GM18526 (cell line): ENCODE measurements at regions not wholly inside any gene's neighbourhood (a gene's known extent, or its start where the extent isn't known, plus 50 kb on each side); places are given as distances from the start of the nearest gene placed in this dataset.

Experiments
- POLR2A ChIP-seq: IDR thresholded peaks from 3 replicates; pipeline ENCODE4 v1.6.1; 2011; ENCODE audit not compliant: insufficient read length; ENCODE audit errors: extremely low read depth

DNA sequence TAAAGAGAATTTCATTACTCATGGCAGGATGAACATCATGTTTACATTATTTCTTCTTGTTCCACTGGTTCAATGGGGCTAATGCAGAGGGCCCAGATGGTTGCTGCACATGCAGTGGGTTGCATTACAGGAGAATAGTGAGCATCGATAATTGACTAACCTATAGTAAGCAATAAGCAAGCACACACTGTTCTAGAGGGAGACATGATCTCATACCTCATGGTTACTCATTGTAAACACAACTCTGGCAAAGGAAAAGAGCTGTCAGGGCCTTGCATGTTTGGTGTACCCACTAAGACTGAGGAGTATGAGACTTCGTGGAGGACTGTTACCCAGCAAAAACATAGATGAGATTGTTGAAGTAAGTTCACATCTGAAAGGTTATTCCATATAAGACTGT, 885.6 kb upstream of the VRK2 start:
- TF ChIP-seq POLR2A, result no peak

DNA sequence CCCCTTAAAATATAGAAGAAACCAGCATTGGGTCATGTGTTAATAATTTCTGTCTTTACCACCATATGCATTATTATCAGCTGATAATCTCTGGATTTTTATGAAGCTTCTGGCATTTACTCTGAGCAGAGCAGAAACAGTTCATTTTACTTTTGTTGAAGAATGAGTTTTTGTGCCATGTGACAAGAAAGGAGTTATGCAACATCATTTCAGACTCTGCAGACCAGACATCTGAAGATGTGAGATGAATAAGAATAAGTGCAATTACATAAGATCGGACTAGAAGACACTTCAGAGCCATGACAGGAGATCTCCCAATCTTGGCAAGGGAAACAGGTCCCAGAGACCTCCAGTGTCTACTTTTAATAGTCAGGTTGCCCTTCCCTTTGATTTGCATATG, 869.4 kb upstream of the VRK2 start:
- no peak for TF ChIP-seq POLR2A

DNA sequence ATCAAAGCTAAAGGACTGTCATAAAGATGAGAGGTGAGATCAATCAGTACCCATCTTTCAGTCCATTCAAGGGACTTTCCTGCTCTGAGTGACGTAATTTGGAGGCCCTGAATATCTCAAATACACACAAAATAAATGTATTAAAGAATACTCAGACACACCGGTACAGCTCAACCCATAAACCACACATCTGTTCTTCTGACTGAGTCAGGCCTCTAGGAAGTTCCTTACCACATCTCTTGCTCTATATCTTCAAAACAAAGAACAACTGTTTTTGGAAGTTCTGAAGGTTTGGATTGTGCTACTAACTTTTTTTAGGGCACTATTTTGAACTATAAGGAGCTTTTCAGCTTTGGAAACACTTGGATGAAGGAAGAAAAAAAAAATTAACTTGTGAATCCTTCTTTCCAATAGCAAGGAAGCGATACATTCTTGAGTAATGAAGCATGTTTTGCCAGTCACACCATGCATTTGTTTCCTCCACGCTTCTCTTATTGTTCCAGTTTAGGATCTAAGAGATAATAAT, 866.5 kb upstream of the VRK2 start:
- TF ChIP-seq POLR2A, result no peak

DNA sequence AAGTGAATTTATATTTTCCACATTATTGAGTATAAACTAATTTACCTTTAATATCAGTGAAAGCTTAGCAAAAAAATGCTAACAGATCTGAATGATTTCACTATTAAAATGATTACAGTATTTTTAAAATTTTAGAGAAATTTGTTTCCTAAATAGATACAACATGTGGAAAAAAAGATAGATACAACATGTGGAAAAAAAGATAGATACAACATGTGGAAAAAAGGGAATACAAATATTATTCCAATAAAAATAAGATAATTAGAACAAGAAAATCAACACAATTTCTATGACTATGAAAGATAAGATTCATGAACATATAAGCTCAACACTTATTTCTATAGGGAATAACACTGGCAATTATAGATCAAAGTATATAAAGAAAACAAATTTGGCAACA, 865.9 kb upstream of the VRK2 start:
- TF ChIP-seq POLR2A, result no peak

DNA sequence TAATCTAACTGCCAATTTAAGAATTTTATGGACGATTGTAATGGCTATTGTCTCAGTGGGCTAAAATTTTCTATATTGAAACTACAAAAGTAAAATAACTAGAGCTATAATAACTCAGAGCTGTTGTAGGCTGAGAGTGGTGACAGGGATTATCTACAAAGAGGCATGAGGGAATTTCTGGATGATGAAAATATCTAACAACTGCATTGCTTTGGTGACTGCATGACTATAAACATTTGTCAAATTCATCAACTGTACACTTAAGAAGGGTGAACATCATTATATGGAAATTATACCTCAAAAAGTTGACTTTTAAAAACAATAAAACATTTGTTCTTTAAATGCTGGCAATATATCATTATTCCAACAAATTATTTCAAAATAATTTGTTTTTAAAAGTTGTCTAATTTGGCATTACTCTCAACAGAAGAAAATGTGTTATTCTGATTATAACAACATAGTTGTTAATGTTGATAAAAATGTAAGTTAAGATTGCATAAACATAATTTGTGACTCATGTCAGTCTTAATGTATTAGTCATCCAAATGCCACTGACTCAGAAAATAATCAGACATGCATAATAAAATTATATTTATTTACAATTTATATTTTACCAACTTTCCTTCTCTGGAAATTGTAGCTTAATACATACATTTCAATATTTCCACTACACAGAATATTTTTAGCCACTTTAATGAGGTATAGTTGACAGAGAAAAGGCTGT, 865.1 kb upstream of the VRK2 start:
- TF ChIP-seq POLR2A, result no peak

DNA sequence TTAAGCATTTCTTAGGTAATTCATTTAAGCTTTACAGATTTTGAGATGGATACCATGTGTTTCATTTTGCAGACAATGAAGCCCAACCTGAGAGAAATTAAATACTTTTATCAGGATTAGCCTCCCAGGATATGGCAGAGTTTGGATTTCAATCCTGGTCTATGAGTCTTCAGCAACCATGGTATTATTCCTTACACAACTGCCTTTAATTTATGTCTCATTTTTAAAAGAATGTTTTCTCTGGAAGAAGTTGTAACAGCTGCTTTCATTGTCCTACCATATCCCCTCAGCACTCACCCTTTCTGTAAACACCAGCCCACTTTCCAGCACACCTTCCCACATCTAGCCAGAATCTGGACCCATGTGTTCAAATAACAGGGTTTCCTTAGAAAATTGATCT, 863.7 kb upstream of the VRK2 start:
- no peak for TF ChIP-seq POLR2A

DNA sequence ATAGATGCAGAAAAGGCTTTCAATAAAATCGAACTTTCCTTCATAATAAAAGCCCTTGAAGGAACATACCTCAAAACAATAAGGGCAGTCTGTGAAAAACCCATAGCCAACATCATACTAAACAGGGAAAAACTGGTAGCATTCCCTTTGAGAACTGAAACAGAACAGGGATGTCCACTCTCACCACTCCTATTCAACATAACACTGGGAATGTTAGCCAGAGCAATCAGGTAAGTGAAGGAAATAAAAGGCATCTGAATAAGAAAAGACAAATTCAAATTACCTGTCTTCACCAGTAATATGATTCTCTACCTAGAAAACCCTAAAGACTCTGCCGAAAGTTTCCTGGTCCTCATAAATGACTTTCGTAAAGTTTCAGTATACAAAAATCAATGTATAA, 861.0 kb upstream of the VRK2 start:
- no peak for TF ChIP-seq POLR2A

DNA sequence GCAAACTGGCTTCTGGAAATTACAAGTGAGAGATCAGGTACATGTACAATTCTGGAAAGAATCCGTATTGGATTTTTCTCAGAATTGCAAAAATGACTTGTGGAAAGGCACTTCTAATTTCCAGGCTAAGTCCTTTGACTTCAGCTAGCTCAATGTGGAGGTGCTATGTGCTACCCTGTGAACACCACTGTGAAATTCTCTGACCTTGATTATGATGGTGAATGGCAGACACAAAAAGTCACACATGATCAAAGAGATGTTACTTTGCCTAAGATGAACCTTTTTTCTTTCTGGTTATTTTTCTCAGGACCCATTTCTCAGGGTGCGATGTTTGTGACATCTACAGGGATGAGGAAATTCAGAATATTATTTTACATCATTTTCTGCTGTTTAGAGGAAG, 856.6 kb upstream of the VRK2 start:
- TF ChIP-seq POLR2A, result no peak

DNA sequence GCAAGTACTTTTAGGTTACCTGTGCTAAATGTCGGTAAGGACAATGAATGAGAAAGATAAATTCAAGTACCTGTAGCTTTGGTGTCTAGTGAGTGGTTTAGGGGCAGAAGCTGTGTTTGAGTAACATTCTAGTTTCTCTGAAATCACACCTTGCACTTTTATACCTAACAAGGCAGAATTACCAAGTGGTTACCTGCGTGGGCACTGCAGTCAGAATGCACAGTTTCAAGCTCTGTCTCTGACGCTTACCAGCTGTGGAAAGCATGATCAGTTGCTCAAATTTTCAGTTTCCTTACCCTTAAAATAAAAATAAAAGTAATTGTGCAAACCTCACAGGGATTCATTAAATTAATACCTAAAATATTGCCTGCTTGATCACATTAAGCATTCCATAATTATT, 846.9 kb upstream of the VRK2 start:
- no peak for TF ChIP-seq POLR2A

DNA sequence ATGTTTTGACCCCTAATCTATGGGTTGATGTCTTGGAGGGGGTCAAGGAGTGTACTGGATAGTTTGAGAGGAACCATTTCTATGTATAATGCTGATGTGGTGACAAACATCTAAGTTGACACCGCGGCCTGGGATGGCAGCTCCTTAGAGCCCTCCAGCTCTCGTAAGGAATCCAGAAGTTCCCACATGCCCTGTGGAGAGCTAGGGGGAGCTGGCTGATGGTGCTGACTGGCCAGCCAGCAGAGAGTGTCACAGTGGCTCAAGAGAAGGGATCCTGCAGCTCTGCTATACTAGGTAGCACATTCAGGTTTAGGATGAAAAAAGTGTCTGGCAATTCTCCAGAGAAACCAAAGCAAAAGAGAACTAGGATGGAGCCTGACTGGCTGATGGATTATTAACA, 842.2 kb upstream of the VRK2 start:
- TF ChIP-seq POLR2A, result no peak

DNA sequence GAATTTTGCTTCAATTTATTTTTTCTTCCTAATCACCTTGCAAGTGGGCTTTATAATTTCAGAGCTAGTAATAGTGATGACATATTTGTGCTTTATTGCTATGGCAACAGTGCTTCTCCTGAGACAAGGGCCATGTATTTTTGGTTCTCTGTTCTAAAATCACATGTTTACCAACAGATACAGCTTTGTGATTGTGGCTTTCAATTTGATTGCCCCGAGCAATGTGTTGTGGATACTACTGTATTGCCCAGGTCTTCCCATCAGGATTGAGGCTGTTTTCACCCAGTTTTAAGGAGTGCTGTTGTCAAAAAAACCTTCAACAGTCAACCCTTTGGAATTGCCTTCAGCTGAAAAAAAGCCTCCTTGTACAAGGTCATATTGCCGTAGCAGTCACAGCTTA, 841.4 kb upstream of the VRK2 start:
- no peak for TF ChIP-seq POLR2A

DNA sequence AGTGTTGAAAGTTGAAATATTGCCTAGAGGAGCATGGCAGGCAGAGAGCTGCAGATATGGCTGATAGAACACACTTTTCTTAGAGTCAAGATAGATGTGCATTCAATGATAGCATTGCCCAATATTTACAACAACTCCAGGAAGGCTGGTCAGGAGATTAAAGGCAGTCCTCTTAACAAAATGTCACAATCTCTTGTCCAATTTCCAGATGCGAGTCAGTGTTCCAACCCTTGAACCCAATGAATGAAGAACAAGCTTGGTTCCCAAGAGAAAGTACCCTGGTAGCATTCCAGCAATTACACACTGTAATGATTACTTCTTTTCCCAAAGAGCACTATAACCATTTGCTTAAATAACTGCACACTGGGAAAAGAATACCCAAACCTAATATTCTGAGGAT, 839.4 kb upstream of the VRK2 start:
- no peak for TF ChIP-seq POLR2A

DNA sequence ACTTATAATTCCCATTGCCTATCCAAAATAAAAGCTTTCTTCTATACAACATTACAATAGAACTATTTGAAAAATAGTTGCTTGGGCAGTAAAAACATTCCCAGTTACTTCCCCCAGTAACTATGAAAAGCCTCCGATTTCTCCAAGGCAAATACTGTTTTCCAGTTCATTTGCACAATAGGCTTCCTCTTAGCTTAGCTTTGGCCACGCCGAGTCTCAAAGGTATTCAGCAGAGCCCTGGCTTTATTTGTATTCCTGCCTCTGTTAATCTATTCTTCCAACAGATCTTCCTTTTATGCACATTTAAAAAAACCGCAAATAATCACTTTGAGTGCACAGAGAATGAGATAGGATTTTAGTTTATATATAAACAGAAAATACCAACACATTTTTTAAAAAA, 836.8 kb upstream of the VRK2 start:
- TF ChIP-seq POLR2A, result no peak

DNA sequence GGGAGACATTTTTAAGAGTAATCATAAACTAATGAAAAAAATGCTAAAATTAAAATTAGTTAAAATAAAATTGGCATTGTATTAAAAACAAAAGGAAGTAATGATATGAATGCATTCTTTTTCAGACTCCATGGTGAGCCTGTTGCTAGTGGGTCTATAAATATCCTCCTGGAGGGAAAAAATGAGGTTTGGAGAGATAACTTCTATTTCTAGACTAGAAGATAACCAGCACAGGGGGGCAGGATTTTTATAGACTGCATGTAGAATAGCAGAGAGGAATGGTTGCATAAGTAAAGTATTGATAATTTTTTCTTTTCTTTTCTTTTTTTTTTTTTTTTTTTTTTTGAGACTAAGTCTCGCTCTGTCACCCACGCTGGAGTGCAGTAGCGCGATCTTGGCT, 835.8 kb upstream of the VRK2 start:
- TF ChIP-seq POLR2A, result no peak

DNA sequence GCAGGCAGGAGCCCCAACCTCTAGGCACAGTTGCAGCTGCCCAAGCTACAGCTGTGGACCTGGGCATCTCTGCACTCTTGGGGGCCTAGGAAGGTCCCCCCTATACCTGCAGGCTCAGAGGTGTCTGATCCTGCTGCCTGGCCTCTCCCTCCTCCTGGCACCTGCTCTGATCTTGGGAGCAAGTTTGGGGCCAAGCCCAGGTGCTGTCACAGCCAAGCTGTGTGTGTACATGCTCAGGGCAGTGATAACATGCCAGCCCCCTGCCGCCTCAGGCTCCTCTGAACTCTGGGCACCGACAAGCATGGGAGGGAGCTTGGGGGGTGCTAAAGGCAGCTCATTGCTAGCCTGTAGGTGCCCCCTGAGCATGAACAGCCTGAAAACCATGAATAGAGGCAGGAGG, 829.6 kb upstream of the VRK2 start:
- TF ChIP-seq POLR2A, result no peak

DNA sequence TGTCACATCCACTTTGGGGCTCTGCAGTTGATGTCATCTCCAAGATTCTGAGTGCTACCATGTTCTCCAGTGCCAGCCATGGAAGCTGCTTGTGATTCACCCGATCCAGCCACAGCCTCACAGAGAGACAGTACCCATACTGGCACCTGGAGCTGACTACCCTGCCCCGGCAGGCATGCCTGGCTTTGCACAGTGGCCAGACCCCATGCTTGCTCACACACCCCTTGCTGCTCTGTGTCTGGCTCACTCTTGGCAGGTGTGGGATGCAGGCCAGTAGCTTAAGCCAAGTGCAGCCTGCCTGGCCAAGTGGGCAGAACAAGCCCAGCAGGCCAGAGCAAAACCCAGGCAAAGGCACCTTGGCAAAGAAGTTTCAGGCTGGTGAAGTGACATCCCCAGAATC, 828.4 kb upstream of the VRK2 start:
- no peak for TF ChIP-seq POLR2A

DNA sequence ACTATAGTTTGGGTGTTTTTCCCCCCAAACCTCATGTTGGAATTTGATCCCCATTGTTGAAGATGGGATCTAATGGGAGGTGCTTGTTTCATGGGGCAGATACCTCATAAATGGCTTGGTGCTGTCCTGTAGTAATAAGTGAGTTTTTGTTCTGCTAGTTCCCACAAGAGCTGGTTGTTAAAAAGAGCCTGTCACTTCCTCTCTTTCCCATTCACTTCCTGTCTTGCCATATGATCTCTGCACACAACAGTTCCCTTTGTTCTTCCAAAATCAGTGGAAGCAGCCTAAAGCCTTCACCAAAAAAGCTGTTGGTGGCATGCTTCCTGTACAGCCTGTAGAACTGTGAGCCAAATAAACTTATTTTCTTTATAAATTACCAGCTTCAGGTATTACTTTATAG, 768.2 kb upstream of the VRK2 start:
- no peak for TF ChIP-seq POLR2A

DNA sequence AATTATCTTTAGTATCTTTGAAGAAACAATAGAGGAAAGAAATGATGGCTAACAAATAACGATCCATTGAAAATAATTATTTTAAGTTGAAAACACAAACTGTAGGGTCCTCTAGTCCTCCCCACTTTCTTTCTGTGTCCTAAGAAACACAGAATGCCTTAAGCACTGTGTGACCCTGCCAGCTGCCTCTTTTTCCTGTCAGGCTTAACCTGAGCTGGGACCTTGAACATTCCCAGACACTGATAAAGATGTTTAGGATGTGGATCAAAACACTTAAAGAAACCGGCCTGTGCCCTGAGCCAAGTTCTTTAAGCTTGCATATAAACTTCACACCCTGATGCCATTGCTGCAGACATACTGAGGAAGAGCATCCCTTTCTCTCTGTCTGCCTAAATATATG, 755.4 kb upstream of the VRK2 start:
- TF ChIP-seq POLR2A, result no peak
